ENCODE measurements at regions not wholly inside any gene's neighbourhood (a gene's known extent, or its start where the extent isn't known, plus 50 kb on each side); places are given as distances from the start of the nearest gene placed in this dataset.

GRCh38 chr13:109892101-109892500 is 105.7 kb upstream of the IRS2 start:
- FAIRE-seq, result no peak
- DNase-seq (ENCODE audit: low spot score), result no peak

GRCh38 chr13:109885235-109885634 is 98.9 kb upstream of the IRS2 start:
- DNase-seq (ENCODE audit: low spot score) (no peak), FAIRE-seq (no peak)

GRCh38 chr13:109884462-109884861 is 98.1 kb upstream of the IRS2 start:
- FAIRE-seq, result no peak

GRCh38 chr13:109883181-109884180 is 97.1 kb upstream of the IRS2 start:
- no peak for DNase-seq (ENCODE audit: low spot score)
- FAIRE-seq, result no peak

More at GRCh38 chr13:109884462-109884861, 98.1 kb upstream of the IRS2 start:
- DNase-seq (ENCODE audit: low spot score), result no peak

- DNase-seq (ENCODE audit: low spot score) (no peak), FAIRE-seq (no peak)
Measured at GRCh38 chr13:109881961-109882558, 95.7 kb upstream of the IRS2 start.

GRCh38 chr13:109881347-109881725 is 95.0 kb upstream of the IRS2 start:
- DNase-seq (ENCODE audit: low spot score), result no peak
- FAIRE-seq, result no peak

GRCh38 chr13:109880371-109881346 is 94.3 kb upstream of the IRS2 start:
- DNase-seq (ENCODE audit: low spot score) (no peak), FAIRE-seq (no peak)

GRCh38 chr13:109879338-109879737 is 93.0 kb upstream of the IRS2 start:
- DNase-seq (ENCODE audit: low spot score) (no peak), FAIRE-seq (no peak)

GRCh38 chr13:109877809-109878208 is 91.4 kb upstream of the IRS2 start:
- FAIRE-seq (no peak), DNase-seq (ENCODE audit: low spot score) (no peak)

GRCh38 chr13:109875746-109876145 is 89.4 kb upstream of the IRS2 start:
- DNase-seq (ENCODE audit: low spot score), result no peak

GRCh38 chr13:109874484-109875454 is 88.4 kb upstream of the IRS2 start:
- FAIRE-seq (peak; percentile 97), DNase-seq (ENCODE audit: low spot score) (peak; percentile 83)

More at GRCh38 chr13:109875746-109876145, 89.4 kb upstream of the IRS2 start:
- no peak for FAIRE-seq

GRCh38 chr13:109873351-109874123 is 87.2 kb upstream of the IRS2 start:
- DNase-seq (ENCODE audit: low spot score) (no peak), FAIRE-seq (no peak)

GRCh38 chr13:109872864-109873263 is 86.5 kb upstream of the IRS2 start:
- DNase-seq (ENCODE audit: low spot score), result no peak
- no peak for FAIRE-seq

GRCh38 chr13:109870696-109871370 is 84.5 kb upstream of the IRS2 start:
- FAIRE-seq, result peak; percentile 85
- DNase-seq (ENCODE audit: low spot score), result peak; percentile 80

GRCh38 chr13:109870274-109870673 is 83.9 kb upstream of the IRS2 start:
- no peak for FAIRE-seq

GRCh38 chr13:109869312-109870237 is 83.2 kb upstream of the IRS2 start:
- FAIRE-seq, result peak; percentile 88
- peak; percentile 95 for DNase-seq (ENCODE audit: low spot score)

More at GRCh38 chr13:109870274-109870673, 83.9 kb upstream of the IRS2 start:
- peak; percentile 14 for DNase-seq (ENCODE audit: low spot score)

- FAIRE-seq (no peak), DNase-seq (ENCODE audit: low spot score) (peak; percentile 58)
Measured at GRCh38 chr13:109868578-109869311, 82.4 kb upstream of the IRS2 start.

Data from RCC 7860 (cell line).